CD8-positive, alpha-beta memory T cell (primary cell): ENCODE measurements at regions not wholly inside any gene's neighbourhood (a gene's known extent, or its start where the extent isn't known, plus 50 kb on each side); places are given as distances from the start of the nearest gene placed in this dataset.
A peak's percentile ranks its signal among the peaks of the same experiment; 100 is the strongest.

ENCODE experiments used
- CTCF ChIA-PET: fragments of 350-600 bp; sonication (Branson Sonifier 250); formaldehyde crosslinking; loops from one replicate; lab custom pipeline; 2021; ENCODE audit warnings: antibody characterized with exemption; lab: Charles Lee
- POLR2A ChIA-PET: fragments of 350-600 bp; sonication (Branson Sonifier 250); formaldehyde crosslinking; loops from one replicate; lab custom pipeline; 2021; ENCODE audit warnings: antibody characterized with exemption; lab: Charles Lee
- DNase-seq, 5 donors: peaks; one replicate each; pipeline versions ENCODE4 v3.0.0 to v3.0.0-alpha.2; 2020 to 2022; ENCODE audit warnings: mixed read lengths in 1 of 5
- H3K27ac ChIP-seq: one replicate; pipeline ENCODE4 v1.7.0; 2013; ENCODE audit warnings: low read depth, mild to moderate bottlenecking, low read length, moderate library complexity
- H3K27me3 ChIP-seq: 2 replicates; pipeline ENCODE4 v1.7.0; 2013; ENCODE audit warnings: low read length, mild to moderate bottlenecking; ENCODE audit not compliant: insufficient read depth, poor library complexity, severe bottlenecking
- H3K36me3 ChIP-seq: 2 replicates; pipeline ENCODE4 v1.7.0; 2013; ENCODE audit warnings: mild to moderate bottlenecking, low read length, moderate library complexity; ENCODE audit not compliant: insufficient read depth
- H3K4me1 ChIP-seq: 2 replicates; pipeline ENCODE4 v1.7.0; 2013; ENCODE audit warnings: mild to moderate bottlenecking, low read length, moderate library complexity; ENCODE audit not compliant: insufficient read depth
- H3K4me3 ChIP-seq: 2 replicates; pipeline ENCODE4 v1.7.0; 2013; ENCODE audit warnings: mild to moderate bottlenecking, low read length
- H3K9me3 ChIP-seq: 2 replicates; pipeline ENCODE4 v1.7.0; 2013; ENCODE audit warnings: mild to moderate bottlenecking, low read length
- H3K27ac Mint-ChIP-seq, 8 donors: one replicate each; pipeline ENCODE4 v1.8.0; 2020 to 2021; ENCODE audit warnings: mixed read lengths in 8 of 8, mild to moderate bottlenecking in 6 of 8, inconsistent platforms in 3 of 8, moderate library complexity in 3 of 8
- H3K27me3 Mint-ChIP-seq, 2 donors: one replicate each; pipeline ENCODE4 v1.8.0; 2020 to 2021; ENCODE audit warnings: mixed read lengths in 2 of 2, mild to moderate bottlenecking in 1 of 2, moderate library complexity in 1 of 2
- H3K36me3 Mint-ChIP-seq, 3 donors: one replicate each; pipeline ENCODE4 v1.8.0; 2020 to 2021; ENCODE audit warnings: mixed read lengths in 3 of 3, inconsistent platforms in 1 of 3, mild to moderate bottlenecking in 1 of 3
- H3K4me1 Mint-ChIP-seq, 3 donors: one replicate each; pipeline ENCODE4 v1.8.0; 2020 to 2021; ENCODE audit warnings: mixed read lengths in 3 of 3, inconsistent platforms in 1 of 3, mild to moderate bottlenecking in 1 of 3
- H3K4me3 Mint-ChIP-seq, 7 donors: one replicate each; pipeline ENCODE4 v1.8.0; 2020 to 2021; ENCODE audit warnings: mixed read lengths in 7 of 7, mild to moderate bottlenecking in 6 of 7, moderate library complexity in 4 of 7, inconsistent platforms in 2 of 7
- H3K9me3 Mint-ChIP-seq, 5 donors: one replicate each; pipeline ENCODE4 v1.8.0; 2020 to 2022; ENCODE audit warnings: mixed read lengths in 5 of 5, mild to moderate bottlenecking in 3 of 5, moderate library complexity in 2 of 5, inconsistent platforms in 1 of 5

DNA sequence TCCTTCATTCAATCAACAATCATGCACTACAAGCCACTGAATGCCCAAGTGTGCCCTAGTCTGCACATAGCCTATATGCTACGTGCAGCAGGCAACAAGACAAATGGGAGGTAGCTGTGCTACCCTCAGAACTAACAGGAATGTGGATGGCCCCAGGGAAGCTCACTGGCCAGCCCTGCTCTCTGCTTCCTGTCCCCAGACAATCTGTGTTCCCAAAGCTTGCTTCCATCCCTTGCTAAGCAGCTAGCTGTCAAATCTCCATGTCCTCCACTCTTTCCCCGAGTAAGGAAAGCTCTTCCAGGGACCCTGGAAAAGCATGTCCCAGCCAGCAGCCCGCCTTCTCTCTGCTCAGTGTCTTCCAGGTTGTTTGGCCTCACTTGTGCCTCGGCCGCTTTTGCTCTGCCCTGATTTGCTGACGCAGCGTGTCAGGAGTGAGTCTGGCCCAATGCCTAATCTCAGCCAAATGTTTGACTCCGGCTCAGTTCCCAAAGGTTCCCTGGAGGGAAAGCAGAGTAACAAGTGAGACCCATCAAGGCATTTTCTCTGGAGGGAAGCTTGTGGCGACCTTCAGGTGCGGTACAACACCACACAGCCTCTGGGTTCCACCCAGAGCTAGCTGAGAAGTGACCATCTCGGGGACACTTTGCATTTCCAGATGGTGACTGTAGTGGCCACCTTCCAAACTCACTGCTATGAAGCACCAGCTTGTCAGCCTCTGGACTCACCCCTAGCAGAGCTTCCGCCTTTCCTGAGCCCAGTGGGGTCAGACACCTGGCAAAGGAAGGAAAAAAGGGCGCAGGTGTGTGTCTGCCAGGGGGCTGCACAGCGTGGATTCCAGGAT is 243.4 kb downstream of the RHOU start:
- Mint-ChIP-seq H3K4me1 (no peaks in the 10 kb centered on the region), H3K36me3 (no peaks in the 10 kb centered on the region), H3K4me3 (no peak overlapping the region), H3K27me3 (peaks cover 0 to 4% of the 10 kb centered on the region in 2 donors), H3K27ac (peak overlapping the region in 1 of 8 donors; percentile 65), H3K9me3 (no peaks in the 10 kb centered on the region)
- Histone ChIP-seq H3K36me3 (no peaks in the 10 kb centered on the region), H3K4me3 (no peak overlapping the region), H3K9me3 (no peaks in the 10 kb centered on the region), H3K27ac (no peak overlapping the region), H3K4me1 (no peaks in the 10 kb centered on the region), H3K27me3 (no peaks in the 10 kb centered on the region)
- DNase-seq, result no peak
- ChIA-PET POLR2A (no interaction called here), CTCF (no interaction called here)

- Histone ChIP-seq H3K27ac (no peak overlapping the region), H3K4me1 (no peaks in the 10 kb centered on the region), H3K9me3 (no peaks in the 10 kb centered on the region), H3K4me3 (no peak overlapping the region), H3K36me3 (no peaks in the 10 kb centered on the region), H3K27me3 (no peaks in the 10 kb centered on the region)
- DNase-seq, result no peak
- Mint-ChIP-seq H3K4me1 (no peaks in the 10 kb centered on the region), H3K36me3 (no peaks in the 10 kb centered on the region), H3K27me3 (peaks cover 0 to 4% of the 10 kb centered on the region in 2 donors), H3K27ac (peak overlapping the region in 1 of 8 donors; percentile 65), H3K4me3 (no peak overlapping the region), H3K9me3 (no peaks in the 10 kb centered on the region)
- ChIA-PET POLR2A (no interaction called here), CTCF (no interaction called here)
Observed at GRCh38 chr1:228979325-228979699, 244.0 kb downstream of the RHOU start.

DNA sequence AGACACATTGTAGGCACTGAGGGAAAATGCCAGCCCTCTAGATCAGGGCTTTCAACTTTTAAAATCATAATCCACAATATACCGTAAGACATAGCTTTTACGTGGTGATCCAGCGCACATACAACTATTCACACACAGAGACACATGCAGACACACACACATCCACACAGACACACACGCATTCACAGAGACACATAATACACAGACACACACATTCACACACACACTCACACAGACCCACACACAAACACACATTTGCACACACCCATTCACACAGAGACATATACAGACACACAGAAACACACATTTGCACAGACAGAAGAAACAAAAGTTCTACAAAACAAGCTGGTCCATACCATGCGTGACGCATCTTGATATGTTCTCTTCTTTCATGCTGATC is 244.5 kb downstream of the RHOU start:
- Mint-ChIP-seq H3K36me3 (no peaks in the 10 kb centered on the region), H3K27ac (no peak overlapping the region), H3K4me3 (no peak overlapping the region), H3K27me3 (peaks cover 0 to 4% of the 10 kb centered on the region in 2 donors), H3K9me3 (no peaks in the 10 kb centered on the region), H3K4me1 (no peaks in the 10 kb centered on the region)
- Histone ChIP-seq H3K27me3 (no peaks in the 10 kb centered on the region), H3K4me3 (no peak overlapping the region), H3K4me1 (no peaks in the 10 kb centered on the region), H3K9me3 (no peaks in the 10 kb centered on the region), H3K27ac (no peak overlapping the region), H3K36me3 (no peaks in the 10 kb centered on the region)
- ChIA-PET CTCF (no interaction called here), POLR2A (no interaction called here)
- no peak for DNase-seq

- H3K27ac Mint-ChIP-seq, result no peak overlapping the region
- CTCF ChIA-PET, result no interaction called here
- no peak overlapping the region for H3K27ac ChIP-seq
Observed at GRCh38 chr1:228980232-228980937, 245.1 kb downstream of the RHOU start.

GRCh38 chr1:228982637-228983036 is 247.4 kb downstream of the RHOU start:
- H3K4me1 ChIP-seq, result no peaks in the 10 kb centered on the region
- CTCF ChIA-PET, result no interaction called here
- H3K27me3 ChIP-seq, result no peaks in the 10 kb centered on the region
- POLR2A ChIA-PET, result no interaction called here
- Mint-ChIP-seq H3K27ac (peak overlapping the region in 1 of 8 donors; percentile 3), H3K4me3 (no peak overlapping the region), H3K36me3 (no peaks in the 10 kb centered on the region), H3K27me3 (peaks cover 0 to 4% of the 10 kb centered on the region in 2 donors), H3K4me1 (no peaks in the 10 kb centered on the region), H3K9me3 (no peaks in the 10 kb centered on the region)
- no peak overlapping the region for H3K4me3 ChIP-seq
- no peak for DNase-seq
- H3K27ac ChIP-seq, result no peak overlapping the region
- no peaks in the 10 kb centered on the region for H3K36me3 ChIP-seq
- no peaks in the 10 kb centered on the region for H3K9me3 ChIP-seq

More at GRCh38 chr1:228980232-228980937, 245.1 kb downstream of the RHOU start:
- no peak for DNase-seq
- Histone ChIP-seq H3K36me3 (no peaks in the 10 kb centered on the region), H3K27me3 (no peaks in the 10 kb centered on the region), H3K4me3 (no peak overlapping the region), H3K4me1 (no peaks in the 10 kb centered on the region), H3K9me3 (no peaks in the 10 kb centered on the region)
- Mint-ChIP-seq H3K4me3 (no peak overlapping the region), H3K36me3 (no peaks in the 10 kb centered on the region), H3K4me1 (no peaks in the 10 kb centered on the region), H3K27me3 (peaks cover 0 to 4% of the 10 kb centered on the region in 2 donors), H3K9me3 (no peaks in the 10 kb centered on the region)
- POLR2A ChIA-PET, result no interaction called here

GRCh38 chr1:228983231-228983660 is 248.0 kb downstream of the RHOU start:
- Mint-ChIP-seq H3K4me1 (no peaks in the 10 kb centered on the region), H3K9me3 (no peaks in the 10 kb centered on the region), H3K27me3 (peaks cover 0 to 4% of the 10 kb centered on the region in 2 donors), H3K27ac (no peak overlapping the region), H3K4me3 (no peak overlapping the region), H3K36me3 (no peaks in the 10 kb centered on the region)
- no peaks in the 10 kb centered on the region for H3K9me3 ChIP-seq
- H3K4me3 ChIP-seq, result no peak overlapping the region
- H3K36me3 ChIP-seq, result no peaks in the 10 kb centered on the region
- no peaks in the 10 kb centered on the region for H3K27me3 ChIP-seq
- CTCF ChIA-PET, result no interaction called here
- H3K27ac ChIP-seq, result no peak overlapping the region
- DNase-seq, result no peak
- POLR2A ChIA-PET, result no interaction called here
- no peaks in the 10 kb centered on the region for H3K4me1 ChIP-seq

DNA sequence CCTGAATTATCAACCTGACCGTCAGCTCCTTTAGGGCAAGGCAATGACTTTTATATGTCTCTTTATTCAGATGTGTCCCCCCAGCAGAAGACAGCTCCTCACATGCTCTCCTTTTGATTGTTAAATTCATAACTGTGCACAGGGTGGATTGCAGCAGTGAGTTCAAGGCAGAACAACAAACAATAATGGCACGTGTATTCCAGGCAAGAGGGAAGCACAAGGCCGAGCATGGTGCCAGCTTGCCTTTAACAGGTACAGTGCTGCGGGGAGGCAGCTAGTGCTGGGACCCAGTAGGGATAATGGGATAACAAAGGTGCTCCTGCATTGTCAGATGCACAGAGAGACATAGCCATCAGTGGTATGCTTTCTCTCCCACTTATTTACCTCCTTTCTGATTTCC is 248.4 kb downstream of the RHOU start:
- H3K27ac ChIP-seq, result no peak overlapping the region
- Mint-ChIP-seq H3K4me3 (no peak overlapping the region), H3K36me3 (no peaks in the 10 kb centered on the region), H3K9me3 (no peaks in the 10 kb centered on the region), H3K27me3 (peaks cover 0 to 4% of the 10 kb centered on the region in 2 donors), H3K4me1 (no peaks in the 10 kb centered on the region), H3K27ac (peak overlapping the region in 1 of 8 donors; percentile 19)
- H3K27me3 ChIP-seq, result no peaks in the 10 kb centered on the region
- H3K36me3 ChIP-seq, result no peaks in the 10 kb centered on the region
- H3K4me1 ChIP-seq, result no peaks in the 10 kb centered on the region
- ChIA-PET CTCF (no interaction called here), POLR2A (no interaction called here)
- no peaks in the 10 kb centered on the region for H3K9me3 ChIP-seq
- DNase-seq, result no peak
- H3K4me3 ChIP-seq, result no peak overlapping the region

DNA sequence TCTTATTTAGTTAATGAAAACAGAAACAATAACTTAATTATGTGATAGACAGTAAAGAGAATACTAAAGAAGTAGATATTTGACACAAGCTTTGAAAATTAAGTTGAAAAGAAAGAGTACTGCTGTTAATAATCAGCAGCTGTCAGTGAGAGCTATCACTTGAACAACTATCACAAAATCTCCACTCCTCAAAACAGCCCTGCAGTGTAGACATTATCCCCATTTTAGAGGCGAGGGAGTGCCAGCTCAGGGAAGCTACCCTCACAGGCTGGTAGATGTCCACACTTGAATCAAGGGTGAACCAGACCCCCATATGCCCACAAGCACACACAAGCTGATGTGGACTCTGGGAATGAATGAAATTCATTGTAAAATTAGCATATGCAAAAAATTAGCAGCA is 248.8 kb downstream of the RHOU start:
- H3K27me3 ChIP-seq, result no peaks in the 10 kb centered on the region
- H3K36me3 ChIP-seq, result no peaks in the 10 kb centered on the region
- no peak overlapping the region for H3K4me3 ChIP-seq
- Mint-ChIP-seq H3K27me3 (peaks cover 0 to 4% of the 10 kb centered on the region in 2 donors), H3K4me1 (peaks cover 0 to 2% (median 0%) of the 10 kb centered on the region in 3 donors), H3K36me3 (no peaks in the 10 kb centered on the region), H3K9me3 (no peaks in the 10 kb centered on the region), H3K4me3 (no peak overlapping the region), H3K27ac (peak overlapping the region in 1 of 8 donors; percentile 19)
- DNase-seq, result no peak
- no peaks in the 10 kb centered on the region for H3K9me3 ChIP-seq
- ChIA-PET POLR2A (no interaction called here), CTCF (no interaction called here)
- no peak overlapping the region for H3K27ac ChIP-seq
- no peaks in the 10 kb centered on the region for H3K4me1 ChIP-seq
